NCI-H748 treated with DMSO at 0.1 percent for 48 hours (cell line): ENCODE measurements at regions not wholly inside any gene's neighbourhood (a gene's known extent, or its start where the extent isn't known, plus 50 kb on each side); places are given as distances from the start of the nearest gene placed in this dataset.
"Not testable (repeated sequence)": the region's sequence is repeated elsewhere in the genome, so short reads cannot be mapped to it uniquely, and the experiment has no call there.

Source experiments
- DNase-seq: peaks from one replicate; lab custom pipeline; 2025; lab: John Stamatoyannopoulos, UW

GRCh38 chr2:149860276-149860921, 272.8 kb upstream of the MMADHC start:
- no peak for DNase-seq

- no peak for DNase-seq
Observed at GRCh38 chr2:149858901-149859634, 271.5 kb upstream of the MMADHC start.

GRCh38 chr2:149858216-149858615, 270.6 kb upstream of the MMADHC start:
- DNase-seq: no peak

- DNase-seq: no peak
Observed at GRCh38 chr2:149857344-149857743, 269.8 kb upstream of the MMADHC start.

- DNase-seq: not testable (repeated sequence)
Observed at GRCh38 chr2:149855859-149856258, 268.3 kb upstream of the MMADHC start.

GRCh38 chr2:149849591-149849990, 262.0 kb upstream of the MMADHC start:
- DNase-seq: no peak

GRCh38 chr2:149849136-149849535, 261.6 kb upstream of the MMADHC start:
- DNase-seq: no peak

GRCh38 chr2:149841396-149841795, 253.8 kb upstream of the MMADHC start:
- DNase-seq: no peak

GRCh38 chr2:149832324-149832723, 244.7 kb upstream of the MMADHC start:
- DNase-seq: no peak

- no peak for DNase-seq
Observed at GRCh38 chr2:149828520-149829210, 241.1 kb upstream of the MMADHC start.

- DNase-seq: no peak
Observed at GRCh38 chr2:149827585-149828126, 240.1 kb upstream of the MMADHC start.

- no peak for DNase-seq
Observed at GRCh38 chr2:149826471-149827125, 239.0 kb upstream of the MMADHC start.

GRCh38 chr2:149825473-149825872, 237.9 kb upstream of the MMADHC start:
- no peak for DNase-seq

GRCh38 chr2:149824136-149824535, 236.6 kb upstream of the MMADHC start:
- no peak for DNase-seq

- no peak for DNase-seq
Observed at GRCh38 chr2:149819356-149819957, 231.9 kb upstream of the MMADHC start.

- no peak for DNase-seq
Observed at GRCh38 chr2:149816756-149817551, 229.4 kb upstream of the MMADHC start.

GRCh38 chr2:149815941-149816340, 228.4 kb upstream of the MMADHC start:
- DNase-seq: no peak

- DNase-seq: no peak
Observed at GRCh38 chr2:149814901-149815300, 227.3 kb upstream of the MMADHC start.

- DNase-seq: no peak
Observed at GRCh38 chr2:149814049-149814448, 226.5 kb upstream of the MMADHC start.

GRCh38 chr2:149808556-149808955, 221.0 kb upstream of the MMADHC start:
- DNase-seq: no peak

GRCh38 chr2:149806651-149807050, 219.1 kb upstream of the MMADHC start:
- no peak for DNase-seq
